ENCODE measurements at regions not wholly inside any gene's neighbourhood (a gene's known extent, or its start where the extent isn't known, plus 50 kb on each side); places are given as distances from the start of the nearest gene placed in this dataset.

GRCh38 chr5:124973661-124974060 lies 227.2 kb upstream of the ZNF608 start:
- FAIRE-seq (no peak), ATAC-seq (no peak), DNase-seq (ENCODE audit: low spot score) (no peak)
- no peak overlapping the region for H3K27ac ChIP-seq (ENCODE audit: extremely low read length, insufficient read depth, low read length)
- no peaks in the 10 kb centered on the region for H3K79me2 ChIP-seq (ENCODE audit: insufficient read depth, low read length)
- WGBS (ENCODE audit: low lambda C conversion rate) = 70% methylated on average over 6 of the region's 6 CpGs
- no peaks in the 10 kb centered on the region for H3K9me3 ChIP-seq (ENCODE audit: low read length)
- no peaks in the 10 kb centered on the region for H3K4me1 ChIP-seq (ENCODE audit: insufficient read depth, low read length)
- intact Hi-C loops (cut with micrococcal nuclease; ENCODE audit: unreplicated experiment) (no loop called here), in situ Hi-C loops (cut with HindIII; ENCODE audit: extremely low pct_ligation_motif_present, low pct_unique_long_range_greater_than_20kb) (no loop called here)
- H2AFZ ChIP-seq (ENCODE audit: low read length) = no peak overlapping the region
- no TSS peak for BruUV-seq (replicated peaks)
- no peaks in the 10 kb centered on the region for H4K20me1 ChIP-seq (ENCODE audit: insufficient read depth, low read length)
- H3K27me3 ChIP-seq (ENCODE audit: control insufficient read depth in 1 of 2, insufficient read depth in 2 of 2, low read length in 2 of 2) = no peaks in the 10 kb centered on the region
- H3K4me3 ChIP-seq (replicated peaks in 1 of 3; ENCODE audit: insufficient read depth in 1 of 3, low read depth in 2 of 3, low read length in 3 of 3) = no peak overlapping the region
- H3K9ac ChIP-seq (ENCODE audit: insufficient read depth, low read depth, low read length) = no peak overlapping the region
- H3K36me3 ChIP-seq (replicated peaks in 1 of 2; ENCODE audit: control insufficient read depth in 1 of 2, insufficient read depth in 2 of 2, low read length in 2 of 2) = no peaks in the 10 kb centered on the region
- CTCF ChIA-PET (ENCODE audit: low intra/inter-chr PET ratio, low total read pairs) = no interaction called here
- H3K4me2 ChIP-seq (ENCODE audit: low read depth, low read length) = no peak overlapping the region
- POLR2A ChIA-PET = no interaction called here
- TF ChIP-seq PRDM4 (CRISPR knock-in tag; IDR thresholded peaks at IDR 0.05; ENCODE audit: borderline replicate concordance) (no peak), NR1H2 (CRISPR knock-in tag; IDR thresholded peaks at IDR 0.05; ENCODE audit: borderline replicate concordance, low read depth) (no peak), JDP2 (CRISPR knock-in tag; IDR thresholded peaks at IDR 0.05; ENCODE audit: borderline replicate concordance) (no peak), KLF11 (CRISPR knock-in tag; IDR thresholded peaks at IDR 0.05) (no peak), ZNF550 (CRISPR knock-in tag; IDR thresholded peaks at IDR 0.05; ENCODE audit: borderline replicate concordance) (no peak), TOPORS (CRISPR knock-in tag; IDR thresholded peaks at IDR 0.05) (no peak), ZBTB40 (IDR thresholded peaks at IDR 0.05) (no peak), ZBTB40 (CRISPR knock-in tag; IDR thresholded peaks at IDR 0.05) (no peak), NPAS2 (CRISPR knock-in tag; IDR thresholded peaks at IDR 0.05; ENCODE audit: borderline replicate concordance) (no peak), REXO4 (CRISPR knock-in tag; IDR thresholded peaks at IDR 0.05; ENCODE audit: borderline replicate concordance) (no peak), ZNF574 (CRISPR knock-in tag; IDR thresholded peaks at IDR 0.05) (no peak), HOXA9 (CRISPR knock-in tag; IDR thresholded peaks at IDR 0.05; ENCODE audit: borderline replicate concordance) (no peak)

All from HepG2 (cell line).